ENCODE measurements at regions not wholly inside any gene's neighbourhood (a gene's known extent, or its start where the extent isn't known, plus 50 kb on each side); places are given as distances from the start of the nearest gene placed in this dataset.
"Not testable (repeated sequence)": the region's sequence is repeated elsewhere in the genome, so short reads cannot be mapped to it uniquely, and the experiment has no call there.

- DNase-seq (ENCODE audit: low read depth in 1 of 2, low spot score in 1 of 2) = no peak
These were observed 176.7 kb downstream of the C16orf95 start for GRCh38 chr16:87140211-87141200.

DNA sequence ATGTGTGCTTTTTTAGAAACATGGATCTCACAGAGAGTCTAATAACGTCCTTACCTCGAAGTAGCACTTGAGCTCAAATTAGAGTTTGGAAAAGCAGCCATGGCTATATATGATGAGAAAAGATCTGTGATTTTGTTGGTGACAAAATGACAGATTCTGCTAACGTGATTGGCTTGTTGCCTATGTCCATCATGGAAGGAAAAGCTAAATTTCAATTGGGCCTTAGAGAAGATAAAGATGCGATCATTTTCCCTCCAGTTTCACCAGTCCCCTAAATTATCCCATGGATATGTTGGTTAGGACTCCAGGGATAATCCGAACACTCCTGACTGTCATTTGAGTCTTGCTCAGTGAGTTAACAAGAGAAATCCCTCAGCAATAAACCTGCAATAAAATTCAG is 175.8 kb downstream of the C16orf95 start:
- no peak for DNase-seq (ENCODE audit: low read depth in 1 of 2, low spot score in 1 of 2)

DNA sequence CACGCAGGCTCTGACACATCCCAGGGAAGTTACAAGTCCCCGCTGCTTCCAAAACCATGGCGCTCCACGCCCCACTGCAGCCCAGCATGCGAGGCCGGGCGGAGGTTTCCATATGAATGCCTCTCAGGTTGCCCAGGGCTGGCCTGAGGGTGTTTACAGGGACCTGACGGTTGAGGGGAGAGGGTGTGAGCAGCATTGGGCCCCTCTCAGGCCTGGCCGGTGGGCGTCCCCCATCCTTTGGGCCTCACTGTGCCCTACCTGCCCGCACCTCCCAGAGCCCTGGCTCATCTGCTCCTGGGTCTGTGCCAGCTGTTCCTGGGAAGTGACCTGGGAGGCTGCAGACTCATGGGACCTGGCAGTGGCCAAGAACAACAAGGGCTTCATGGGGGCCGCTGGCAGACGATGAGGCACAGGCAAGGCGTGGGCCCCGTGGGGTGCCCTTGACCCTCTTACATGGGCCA is 173.5 kb downstream of the C16orf95 start:
- no peak for DNase-seq (ENCODE audit: low read depth in 1 of 2, low spot score in 1 of 2)

DNA sequence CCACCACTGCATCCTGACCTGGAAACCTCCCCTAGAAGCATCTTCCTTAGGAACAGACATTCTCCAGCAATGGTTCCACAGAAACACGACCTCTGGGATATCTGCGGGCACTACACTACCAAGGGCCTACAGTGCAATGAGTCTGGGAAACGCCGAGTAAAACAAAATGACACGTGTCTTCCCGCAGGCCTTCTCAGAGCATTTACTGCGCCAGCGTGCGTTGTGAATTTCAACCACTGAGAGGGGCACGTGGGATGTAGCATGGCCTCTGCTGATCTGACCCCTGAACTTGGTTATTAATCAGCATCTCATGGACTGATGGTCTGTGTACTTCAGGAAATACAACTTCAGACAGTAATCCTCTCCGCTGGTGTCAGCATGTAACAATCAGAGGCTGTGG is 173.0 kb downstream of the C16orf95 start:
- no peak for DNase-seq (ENCODE audit: low read depth in 1 of 2, low spot score in 1 of 2)

GRCh38 chr16:87145181-87146176 is 171.7 kb downstream of the C16orf95 start:
- no peak for DNase-seq (ENCODE audit: low read depth in 1 of 2, low spot score in 1 of 2)

DNA sequence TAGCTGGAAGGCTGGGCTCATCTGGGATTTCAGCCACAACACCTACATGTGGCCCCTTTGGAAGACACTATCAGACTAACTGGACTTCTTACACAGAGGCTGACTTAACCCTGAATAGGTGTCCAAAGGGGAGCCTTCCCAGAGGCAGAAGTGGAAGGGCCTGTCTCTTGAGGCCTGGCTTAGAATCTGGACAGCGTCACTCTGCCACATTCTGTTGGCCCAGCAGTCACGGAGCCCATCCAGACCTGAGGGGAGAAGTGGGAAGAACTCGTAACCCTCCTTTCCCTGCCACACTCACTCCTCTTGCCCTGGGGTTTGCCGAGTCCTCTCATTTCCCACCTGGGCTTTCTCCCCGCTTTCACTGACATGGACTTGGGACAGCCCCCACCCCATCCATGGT is 170.5 kb downstream of the C16orf95 start:
- no peak for DNase-seq (ENCODE audit: low read depth in 1 of 2, low spot score in 1 of 2)

DNA sequence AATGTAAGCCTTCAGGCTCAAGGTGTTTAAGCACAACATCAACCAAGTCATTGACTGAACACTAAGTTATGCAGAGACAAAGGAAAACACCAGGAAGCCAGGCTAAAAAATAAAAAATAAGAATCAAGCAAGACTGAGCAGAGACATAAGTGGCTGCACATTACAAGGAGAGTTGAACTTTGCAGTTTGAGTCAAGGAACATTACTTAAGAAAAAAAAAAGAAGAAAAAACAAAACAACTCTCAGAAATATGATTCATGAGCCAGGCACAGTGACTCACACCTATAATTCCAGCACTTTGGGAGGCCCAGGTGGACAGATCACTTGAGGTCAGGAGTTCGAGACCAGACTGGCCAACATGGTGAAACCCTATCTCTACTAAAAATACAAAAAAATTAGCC is 168.1 kb downstream of the C16orf95 start:
- DNase-seq (ENCODE audit: low read depth in 1 of 2, low spot score in 1 of 2) = no peak

GRCh38 chr16:87150262-87150661 is 166.9 kb downstream of the C16orf95 start:
- DNase-seq (ENCODE audit: low read depth in 1 of 2, low spot score in 1 of 2) = no peak

GRCh38 chr16:87150681-87151280 is 166.4 kb downstream of the C16orf95 start:
- no peak for DNase-seq (ENCODE audit: low read depth in 1 of 2, low spot score in 1 of 2)

GRCh38 chr16:87152221-87152755 is 164.9 kb downstream of the C16orf95 start:
- DNase-seq (ENCODE audit: low read depth in 1 of 2, low spot score in 1 of 2) = no peak

GRCh38 chr16:87153326-87153725 is 163.9 kb downstream of the C16orf95 start:
- no peak for DNase-seq (ENCODE audit: low read depth in 1 of 2, low spot score in 1 of 2)

DNA sequence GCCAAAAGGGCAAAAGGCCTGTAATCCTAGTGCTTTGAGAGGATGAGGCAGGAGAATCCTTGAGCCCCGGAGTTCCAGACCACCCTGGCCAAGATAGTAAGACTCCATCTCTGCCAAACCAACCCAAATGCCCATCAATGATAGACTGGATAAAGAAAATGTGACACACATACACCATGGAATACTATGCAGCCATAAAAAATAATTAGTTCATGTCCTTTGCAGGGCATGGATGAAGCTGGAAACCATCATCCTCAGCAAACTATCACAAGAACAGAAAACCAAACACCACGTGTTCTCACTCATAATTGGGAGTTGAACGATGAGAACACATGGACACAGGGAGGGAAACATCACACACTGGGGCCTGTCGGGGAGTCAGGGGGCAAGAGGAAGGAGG is 161.9 kb downstream of the C16orf95 start:
- DNase-seq (ENCODE audit: low read depth in 1 of 2, low spot score in 1 of 2) = not testable (repeated sequence)

- no peak for DNase-seq (ENCODE audit: low read depth in 1 of 2, low spot score in 1 of 2)
These were observed 161.0 kb downstream of the C16orf95 start for GRCh38 chr16:87156195-87156594.

DNA sequence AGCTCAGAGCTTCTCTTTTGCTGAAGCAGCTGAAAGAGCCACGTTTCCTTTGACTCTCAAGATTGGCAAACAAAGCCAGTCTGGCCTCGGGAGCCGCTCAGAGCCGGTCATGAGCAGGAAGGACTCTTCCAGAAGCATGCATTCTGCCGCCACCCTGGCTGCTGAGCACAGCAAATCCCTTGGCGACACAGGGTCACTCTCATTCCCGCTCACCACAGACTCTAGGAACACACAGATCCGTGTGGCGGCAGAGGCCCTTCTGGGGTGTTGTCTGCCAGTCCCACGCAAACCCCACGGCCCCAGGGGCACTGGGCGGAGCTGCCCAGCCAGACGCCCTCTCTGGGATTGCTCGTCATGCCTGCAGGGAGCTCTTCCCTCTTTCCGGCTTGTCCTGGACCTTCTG is 157.0 kb downstream of the C16orf95 start:
- DNase-seq (ENCODE audit: low read depth in 1 of 2, low spot score in 1 of 2) = no peak

GRCh38 chr16:87160701-87161337 is 156.4 kb downstream of the C16orf95 start:
- no peak for DNase-seq (ENCODE audit: low read depth in 1 of 2, low spot score in 1 of 2)

- not testable (repeated sequence) for DNase-seq (ENCODE audit: low read depth in 1 of 2, low spot score in 1 of 2)
These were observed 155.8 kb downstream of the C16orf95 start for GRCh38 chr16:87161410-87161809.

- DNase-seq (ENCODE audit: low read depth in 1 of 2, low spot score in 1 of 2) = no peak
These were observed 155.1 kb downstream of the C16orf95 start for GRCh38 chr16:87161822-87162676.

GRCh38 chr16:87162799-87163198 is 154.4 kb downstream of the C16orf95 start:
- not testable (repeated sequence) for DNase-seq (ENCODE audit: low read depth in 1 of 2, low spot score in 1 of 2)

DNA sequence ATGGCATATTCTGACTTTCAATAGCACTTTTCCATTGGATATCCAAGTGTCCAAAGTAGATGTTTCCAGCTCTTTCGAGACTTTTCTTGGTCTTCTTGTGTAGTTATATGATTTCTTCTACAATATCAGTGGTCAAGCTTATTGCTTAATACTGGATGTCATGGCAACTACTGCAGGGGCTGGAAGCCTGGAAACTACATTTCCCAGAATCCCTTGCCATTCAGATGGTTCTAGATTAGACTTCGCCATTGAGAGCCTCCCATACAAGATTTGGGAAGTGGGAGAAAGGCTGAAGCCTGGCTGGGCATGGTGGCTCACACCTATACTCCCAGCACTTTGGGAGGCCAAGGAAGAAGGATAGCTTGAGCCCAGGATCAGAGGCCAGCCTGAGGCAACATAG is 153.6 kb downstream of the C16orf95 start:
- no peak for DNase-seq (ENCODE audit: low read depth in 1 of 2, low spot score in 1 of 2)
